SK-MEL-5 (cell line): ENCODE measurements at regions not wholly inside any gene's neighbourhood (a gene's known extent, or its start where the extent isn't known, plus 50 kb on each side); places are given as distances from the start of the nearest gene placed in this dataset.

Experiments used
- DNase-seq: peaks from one replicate; pipeline ENCODE4 v3.0.0-alpha.2; 2016; ENCODE audit warnings: low read depth, low spot score
- in situ Hi-C: cut with HindIII; loops from 2 replicates; pipeline ENCODE4 v1.10.0; 2016; ENCODE audit warnings: low sequenced_read_pairs, high pct_unique_total_duplicates, low pct_unique_long_range_greater_than_20kb

GRCh38 chr4:120452001-120452400 lies 385.4 kb upstream of the MAD2L1 start:
- DNase-seq = no peak
- in situ Hi-C loops = no loop called here

GRCh38 chr4:120447774-120448173 lies 381.1 kb upstream of the MAD2L1 start:
- no peak for DNase-seq
- in situ Hi-C loops = no loop called here

GRCh38 chr4:120446051-120446567 lies 379.5 kb upstream of the MAD2L1 start:
- in situ Hi-C loops = no loop called here
- no peak for DNase-seq

- in situ Hi-C loops = no loop called here
- no peak for DNase-seq
These were observed 378.5 kb upstream of the MAD2L1 start for GRCh38 chr4:120445186-120445585.

- in situ Hi-C loops = no loop called here
- no peak for DNase-seq
These were observed 376.5 kb upstream of the MAD2L1 start for GRCh38 chr4:120443116-120443515.

GRCh38 chr4:120440730-120441129 lies 374.1 kb upstream of the MAD2L1 start:
- in situ Hi-C loops = no loop called here
- DNase-seq = no peak

- in situ Hi-C loops = no loop called here
- no peak for DNase-seq
These were observed 368.5 kb upstream of the MAD2L1 start for GRCh38 chr4:120435179-120435578.

GRCh38 chr4:120434756-120435155 lies 368.1 kb upstream of the MAD2L1 start:
- in situ Hi-C loops = no loop called here

GRCh38 chr4:120432301-120432860 lies 365.7 kb upstream of the MAD2L1 start:
- in situ Hi-C loops = no loop called here
- no peak for DNase-seq

More at GRCh38 chr4:120434756-120435155, 368.1 kb upstream of the MAD2L1 start:
- DNase-seq = no peak

- DNase-seq = no peak
- in situ Hi-C loops = no loop called here
These were observed 364.5 kb upstream of the MAD2L1 start for GRCh38 chr4:120431180-120431579.

- in situ Hi-C loops = no loop called here
- DNase-seq = no peak
These were observed 351.5 kb upstream of the MAD2L1 start for GRCh38 chr4:120418146-120418545.

GRCh38 chr4:120415896-120416295 lies 349.2 kb upstream of the MAD2L1 start:
- in situ Hi-C loops = no loop called here
- DNase-seq = no peak

- DNase-seq = no peak
- in situ Hi-C loops = no loop called here
These were observed 340.3 kb upstream of the MAD2L1 start for GRCh38 chr4:120406960-120407359.

GRCh38 chr4:120403296-120403695 lies 336.6 kb upstream of the MAD2L1 start:
- in situ Hi-C loops = no loop called here

GRCh38 chr4:120400441-120400840 lies 333.8 kb upstream of the MAD2L1 start:
- DNase-seq = no peak
- in situ Hi-C loops = no loop called here

More at GRCh38 chr4:120403296-120403695, 336.6 kb upstream of the MAD2L1 start:
- no peak for DNase-seq

- no peak for DNase-seq
- in situ Hi-C loops = no loop called here
These were observed 333.2 kb upstream of the MAD2L1 start for GRCh38 chr4:120399826-120400225.

GRCh38 chr4:120395746-120396145 lies 329.1 kb upstream of the MAD2L1 start:
- in situ Hi-C loops = no loop called here
- DNase-seq = no peak

GRCh38 chr4:120355881-120356280 lies 289.2 kb upstream of the MAD2L1 start:
- in situ Hi-C loops = no loop called here
- no peak for DNase-seq

- in situ Hi-C loops = no loop called here
- no peak for DNase-seq
These were observed 287.7 kb upstream of the MAD2L1 start for GRCh38 chr4:120354381-120354780.

GRCh38 chr4:120353235-120353634 lies 286.6 kb upstream of the MAD2L1 start:
- DNase-seq = no peak
- in situ Hi-C loops = no loop called here
